ENCODE measurements at regions not wholly inside any gene's neighbourhood (a gene's known extent, or its start where the extent isn't known, plus 50 kb on each side); places are given as distances from the start of the nearest gene placed in this dataset.

DNA sequence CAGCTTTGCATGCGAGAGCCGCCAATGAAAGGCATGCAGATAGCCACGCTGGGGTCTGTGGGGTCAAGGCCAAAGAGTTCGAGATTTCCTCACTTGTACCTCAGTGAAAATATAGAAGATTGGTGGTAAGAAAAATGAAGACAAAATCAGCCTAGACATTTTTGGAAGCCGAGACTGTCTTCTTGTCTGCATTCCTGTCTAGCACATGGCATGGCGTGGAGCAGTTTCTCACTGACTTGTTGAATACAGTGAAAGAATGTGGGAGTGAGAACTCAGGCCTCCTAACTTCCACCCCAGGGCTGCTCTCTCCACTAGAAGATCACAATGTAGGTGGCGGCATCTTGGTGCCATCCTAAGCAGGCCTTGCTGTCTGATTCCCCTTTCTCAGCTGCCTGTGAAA lies 740.8 kb upstream of the HS6ST1 start:
- DNase-seq = no peak

DNA sequence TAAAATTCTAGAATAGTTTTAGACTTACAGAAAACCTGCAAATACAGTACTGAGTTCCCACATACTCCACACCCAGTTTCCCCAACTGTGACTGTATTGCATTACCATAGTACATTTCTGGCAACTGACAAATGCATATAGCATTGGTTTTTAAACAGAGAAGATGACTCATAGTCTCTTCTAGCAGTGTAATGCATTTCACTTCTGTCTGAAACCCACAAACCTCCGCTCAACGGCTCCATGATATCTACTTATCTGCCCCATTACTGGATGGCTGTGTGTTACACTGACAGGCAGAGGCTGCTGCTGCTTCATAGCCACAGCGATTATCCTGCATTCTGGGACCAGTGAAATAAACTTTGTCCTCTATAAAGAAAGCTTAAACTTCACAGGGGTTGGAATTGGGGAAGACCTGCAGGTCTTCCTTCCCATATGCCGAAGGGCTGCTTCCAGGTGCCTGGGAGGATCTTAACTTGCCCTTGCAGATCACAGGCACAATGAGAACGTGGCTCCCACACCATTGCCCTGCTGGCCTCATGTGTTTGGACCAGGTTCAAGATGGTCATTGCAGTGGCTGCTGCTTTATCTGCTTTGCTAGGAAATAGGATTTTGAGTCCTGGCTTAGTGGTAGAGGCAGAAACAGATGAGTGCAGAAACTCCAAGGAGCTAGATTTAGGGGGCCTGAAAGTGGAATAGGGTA lies 742.6 kb upstream of the HS6ST1 start:
- no peak for DNase-seq

DNA sequence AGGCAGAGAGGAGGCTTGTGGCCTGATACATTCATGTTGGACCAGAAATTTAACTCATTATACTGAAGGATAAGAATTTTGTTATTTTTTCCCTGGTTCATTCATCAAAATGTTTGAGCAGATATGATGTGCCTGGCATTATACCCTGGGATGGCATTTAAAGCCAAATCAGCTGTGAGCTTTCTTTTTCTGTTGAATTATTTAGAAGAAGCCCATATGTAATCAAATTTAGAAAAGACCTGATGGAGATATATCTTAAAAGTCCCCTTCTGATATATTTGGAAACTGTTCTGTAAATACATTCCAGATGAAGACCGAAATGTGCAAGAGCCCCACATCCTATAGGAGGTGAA lies 743.1 kb upstream of the HS6ST1 start:
- DNase-seq = no peak

DNA sequence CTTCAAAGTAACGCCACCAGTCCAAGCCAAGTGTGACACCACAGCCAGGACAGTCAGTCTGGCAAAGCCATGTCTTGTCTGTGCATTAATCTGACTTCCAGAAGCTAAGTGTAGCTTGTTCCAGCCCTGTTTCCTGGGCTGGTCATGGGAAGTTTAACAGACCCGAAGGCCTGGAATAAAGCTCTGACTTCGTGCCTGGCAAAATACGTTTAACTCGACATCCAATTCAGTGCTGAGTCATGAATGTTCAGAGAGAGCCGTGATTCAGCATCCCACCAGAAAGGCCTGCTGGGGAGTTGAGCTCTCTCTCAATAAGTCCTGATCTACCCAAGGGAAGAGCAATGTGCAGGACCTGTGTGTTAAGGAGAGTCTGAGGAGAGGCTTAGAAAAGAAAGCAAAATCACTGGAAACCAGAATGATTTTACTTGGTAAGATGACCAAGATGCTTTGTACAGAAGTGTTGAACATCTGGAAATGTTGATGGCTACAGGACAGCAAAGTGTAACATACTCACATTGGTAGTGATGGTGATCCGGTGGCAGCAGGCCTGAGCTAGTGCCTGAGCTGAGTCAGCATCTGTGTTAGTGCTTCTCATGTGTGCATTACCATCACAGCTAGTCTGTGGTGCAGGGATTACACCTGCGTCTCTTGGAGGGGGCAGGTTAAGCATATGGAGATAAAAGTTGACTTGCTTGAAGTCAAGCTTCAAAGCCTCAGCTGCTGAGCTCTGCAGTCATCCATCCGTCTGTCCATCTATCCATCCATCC lies 743.7 kb upstream of the HS6ST1 start:
- no peak for DNase-seq

DNA sequence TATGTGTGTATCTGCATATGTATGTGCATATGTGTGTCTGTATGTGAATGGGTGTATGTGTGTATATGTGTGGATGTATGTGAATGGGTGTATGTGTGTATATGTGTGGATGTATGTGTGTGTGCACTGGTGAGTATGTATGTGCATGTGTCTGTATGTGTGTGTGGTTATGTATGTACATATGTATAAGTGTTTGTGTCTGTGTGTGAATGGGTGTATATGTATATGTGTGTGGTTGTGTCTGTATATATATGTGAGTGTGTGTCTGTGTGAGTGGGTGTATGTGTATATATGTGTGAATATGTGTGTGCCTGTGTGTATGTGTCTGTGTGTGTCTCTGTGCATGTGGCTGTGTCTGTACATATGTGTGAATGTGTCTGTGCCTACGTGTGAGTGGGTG lies 748.4 kb upstream of the HS6ST1 start:
- no peak for DNase-seq

DNA sequence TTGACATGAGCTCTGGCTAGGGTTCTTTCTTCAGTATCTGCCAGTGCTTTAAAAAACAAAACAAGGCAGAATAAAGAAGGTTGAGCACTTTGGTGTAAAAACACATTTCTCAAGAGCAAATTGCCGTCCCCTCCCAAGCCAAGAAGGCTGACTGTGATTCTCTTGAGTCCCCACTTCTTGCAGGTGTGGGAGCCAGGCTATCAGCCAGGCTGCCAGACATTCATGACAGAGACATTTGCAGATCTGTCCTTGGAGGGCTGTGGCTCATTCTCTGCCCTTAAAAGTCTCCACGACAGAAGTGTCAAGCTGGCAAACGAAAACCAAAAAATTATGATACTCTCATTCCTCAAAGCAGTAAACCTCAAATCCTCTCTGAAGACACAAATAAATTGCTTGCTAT lies 749.3 kb upstream of the HS6ST1 start:
- no peak for DNase-seq

DNA sequence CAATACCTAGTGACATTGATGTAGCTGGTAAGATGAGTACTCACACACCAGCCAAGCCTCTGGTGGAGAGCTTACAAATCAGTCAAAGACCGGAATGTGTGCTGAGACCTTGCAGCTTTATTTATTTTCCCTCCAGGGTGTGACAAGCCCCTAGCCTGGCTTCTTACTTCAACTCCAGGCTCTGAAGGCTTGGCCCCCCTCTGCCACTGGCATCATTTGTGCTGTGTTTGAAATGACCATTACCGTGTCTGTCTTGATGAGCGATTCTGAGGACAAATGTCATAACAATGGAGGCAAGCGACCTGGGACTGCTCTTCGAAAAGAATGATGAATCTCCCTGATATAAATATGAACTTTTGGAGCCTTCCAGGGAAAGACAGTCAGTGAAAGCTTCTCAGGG lies 749.9 kb upstream of the HS6ST1 start:
- DNase-seq = no peak

DNA sequence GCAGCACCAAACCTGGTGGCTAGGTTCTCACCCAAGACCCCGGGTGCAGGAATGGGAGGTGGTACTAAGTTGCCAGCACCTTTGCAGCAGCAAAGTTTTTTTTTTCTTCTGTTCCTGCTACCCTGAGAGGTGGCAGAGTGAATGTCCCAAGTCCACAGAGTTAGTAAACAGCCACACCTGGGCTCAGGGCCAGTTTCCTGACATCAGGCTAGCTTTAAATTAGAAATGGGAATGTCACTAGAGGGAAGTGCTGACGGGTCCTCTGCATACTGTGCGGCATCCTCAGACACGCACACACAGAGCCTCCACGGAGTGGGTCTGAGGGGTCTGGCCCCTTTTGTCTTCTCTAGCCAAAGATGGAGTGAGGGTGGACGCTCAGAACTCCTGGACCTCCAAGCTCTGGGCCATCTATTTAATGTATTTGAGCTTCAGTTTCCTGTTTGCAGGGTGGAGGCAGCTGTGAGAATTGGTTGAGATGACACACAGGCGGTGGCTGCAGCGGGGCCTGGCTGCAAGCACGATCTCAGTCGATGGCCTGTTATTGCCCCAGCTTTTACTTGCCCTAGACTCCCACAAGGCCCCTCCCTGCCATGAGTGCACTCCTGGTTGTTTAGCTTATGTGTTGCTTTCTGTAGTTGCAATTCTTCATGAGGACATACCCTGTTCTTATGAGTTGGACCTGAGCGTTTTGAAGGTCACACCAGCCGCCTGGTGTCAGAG lies 751.4 kb upstream of the HS6ST1 start:
- DNase-seq = no peak

DNA sequence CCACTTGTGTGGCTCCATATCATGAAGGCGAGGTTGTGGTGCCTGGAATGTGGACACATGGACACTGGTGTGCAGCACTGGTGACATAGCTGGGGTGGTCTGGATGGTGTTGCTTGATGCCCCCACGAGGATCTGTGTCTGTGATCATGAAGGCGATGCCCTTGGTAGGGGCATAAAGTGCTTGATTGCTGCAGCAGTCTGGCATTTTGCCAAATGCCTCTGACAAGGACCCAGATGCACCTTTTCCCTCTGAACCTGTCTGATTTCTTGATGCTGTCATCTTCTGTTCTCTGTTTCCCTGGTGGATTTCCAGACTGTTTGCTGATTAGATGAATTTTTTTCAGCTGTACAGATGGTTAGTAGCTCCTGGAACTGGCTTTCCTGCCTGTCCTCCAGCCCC lies 752.0 kb upstream of the HS6ST1 start:
- DNase-seq = no peak

DNA sequence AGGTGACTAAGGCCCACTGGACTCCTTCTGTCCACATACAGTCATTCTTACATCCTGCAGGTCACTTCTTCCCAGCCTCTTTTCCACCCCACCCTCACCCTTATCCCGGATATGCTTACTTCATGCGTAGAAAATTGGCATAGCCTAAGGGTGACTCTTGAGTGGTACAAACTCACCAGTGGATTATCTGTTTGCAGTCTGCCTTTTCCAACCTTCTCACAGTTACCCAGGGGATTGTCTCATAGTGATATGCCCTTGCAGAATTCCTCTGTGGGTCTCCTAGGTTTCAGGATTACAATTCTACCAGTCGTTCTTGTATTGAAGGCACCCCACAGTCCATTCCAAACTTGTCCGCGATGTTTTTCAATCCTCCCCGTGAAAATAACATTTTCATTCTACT lies 752.9 kb upstream of the HS6ST1 start:
- DNase-seq = no peak

DNA sequence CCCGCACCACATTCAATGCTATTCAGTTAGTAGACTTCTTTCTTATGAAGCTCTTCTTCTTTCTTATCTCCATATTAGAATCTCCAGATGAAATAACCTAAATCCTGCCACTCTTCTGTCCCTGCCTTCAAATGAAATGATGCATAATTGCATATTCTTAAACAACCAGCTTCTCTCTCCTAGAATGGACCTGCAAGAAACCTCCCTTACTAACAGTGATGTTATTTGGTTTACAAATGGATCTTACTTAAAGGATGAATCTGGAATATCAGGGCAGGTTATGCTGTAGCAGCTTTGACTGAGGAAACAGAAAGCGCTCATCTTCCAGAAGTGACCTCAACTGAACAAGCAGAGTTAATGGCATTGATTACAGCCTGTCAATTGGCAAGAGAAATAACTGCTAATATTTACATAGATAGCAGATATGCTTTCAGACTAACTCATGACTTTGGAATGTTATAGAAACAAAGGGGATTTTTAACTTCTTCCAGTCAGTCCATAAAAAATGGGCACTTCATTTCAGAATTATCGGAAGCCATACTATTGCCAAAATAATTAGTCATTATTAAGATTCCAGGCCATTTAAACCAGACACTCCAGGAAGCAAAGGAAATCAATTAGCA lies 755.7 kb upstream of the HS6ST1 start:
- DNase-seq = no peak

DNA sequence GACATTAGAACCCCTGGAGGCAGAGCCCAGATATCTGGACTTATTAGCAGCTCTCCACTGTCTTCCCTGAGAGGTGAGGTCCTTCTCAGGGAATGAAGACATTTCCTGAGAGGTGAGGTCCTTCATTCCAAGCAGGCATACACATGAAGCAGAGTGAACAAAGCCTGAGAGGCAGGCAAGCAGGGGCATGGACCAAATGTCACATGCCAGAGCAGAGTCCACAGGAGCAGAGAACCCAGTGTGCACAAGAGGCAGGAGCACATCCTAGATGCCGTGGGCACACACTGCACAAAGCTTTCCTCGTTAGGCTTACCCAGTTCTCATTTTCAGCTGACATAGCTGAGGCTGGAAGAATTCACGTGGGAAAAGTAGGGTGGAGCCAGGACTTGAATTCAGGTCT lies 759.9 kb upstream of the HS6ST1 start:
- no peak for DNase-seq

DNA sequence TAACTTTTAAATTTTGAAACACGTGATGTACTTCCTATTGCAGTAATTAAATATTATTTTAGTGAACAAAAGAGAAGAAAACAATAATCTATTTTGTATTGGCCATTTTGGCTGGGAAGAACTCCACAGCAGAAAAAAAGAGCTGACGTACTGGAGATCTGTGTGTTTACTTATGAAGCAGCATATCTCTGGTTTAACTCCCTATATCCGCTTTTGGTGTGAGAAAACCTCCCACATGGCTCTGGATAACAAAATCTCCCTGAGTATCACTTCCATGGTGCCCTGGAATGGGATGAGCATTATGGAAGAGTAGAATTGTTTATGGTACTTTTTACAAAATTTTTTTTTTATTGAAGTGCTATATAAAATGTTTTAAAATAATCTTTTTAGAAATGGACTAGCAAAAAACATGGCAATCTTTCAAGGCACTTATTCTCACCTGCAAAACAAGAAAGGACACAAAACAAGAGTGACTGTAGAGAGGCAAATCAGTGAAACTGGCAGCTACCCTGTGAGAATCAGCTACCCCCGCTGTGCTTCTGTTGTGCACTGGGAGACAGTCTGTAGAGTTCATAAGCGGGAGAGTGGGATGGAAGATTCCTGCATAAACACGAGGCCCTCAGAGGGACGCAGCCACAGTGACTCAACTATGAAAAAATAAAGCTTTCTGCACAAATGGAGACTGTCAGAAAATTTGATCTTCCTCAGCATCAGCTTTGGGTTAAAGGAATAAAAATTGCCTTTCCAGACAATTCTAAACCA lies 762.2 kb upstream of the HS6ST1 start:
- DNase-seq = no peak

DNA sequence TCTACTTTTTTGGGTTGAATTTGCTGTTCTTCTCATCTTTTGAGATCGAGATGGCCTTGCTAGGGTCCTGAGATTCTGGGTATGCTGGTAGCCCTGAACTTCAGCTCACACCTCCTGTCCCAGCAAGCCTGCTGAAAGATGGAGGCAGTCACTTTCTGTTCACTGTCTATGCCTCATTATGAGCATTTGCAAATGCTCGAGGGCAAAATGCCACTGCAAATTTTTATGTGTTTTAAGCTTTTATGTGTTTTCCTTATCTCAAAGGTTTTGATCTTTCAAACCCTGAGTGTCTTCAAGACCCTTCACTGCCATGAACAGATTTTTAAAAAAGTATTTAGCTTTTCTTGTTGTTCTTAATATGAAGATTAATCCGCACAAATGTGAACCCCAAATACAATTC lies 766.7 kb upstream of the HS6ST1 start:
- DNase-seq = no peak

DNA sequence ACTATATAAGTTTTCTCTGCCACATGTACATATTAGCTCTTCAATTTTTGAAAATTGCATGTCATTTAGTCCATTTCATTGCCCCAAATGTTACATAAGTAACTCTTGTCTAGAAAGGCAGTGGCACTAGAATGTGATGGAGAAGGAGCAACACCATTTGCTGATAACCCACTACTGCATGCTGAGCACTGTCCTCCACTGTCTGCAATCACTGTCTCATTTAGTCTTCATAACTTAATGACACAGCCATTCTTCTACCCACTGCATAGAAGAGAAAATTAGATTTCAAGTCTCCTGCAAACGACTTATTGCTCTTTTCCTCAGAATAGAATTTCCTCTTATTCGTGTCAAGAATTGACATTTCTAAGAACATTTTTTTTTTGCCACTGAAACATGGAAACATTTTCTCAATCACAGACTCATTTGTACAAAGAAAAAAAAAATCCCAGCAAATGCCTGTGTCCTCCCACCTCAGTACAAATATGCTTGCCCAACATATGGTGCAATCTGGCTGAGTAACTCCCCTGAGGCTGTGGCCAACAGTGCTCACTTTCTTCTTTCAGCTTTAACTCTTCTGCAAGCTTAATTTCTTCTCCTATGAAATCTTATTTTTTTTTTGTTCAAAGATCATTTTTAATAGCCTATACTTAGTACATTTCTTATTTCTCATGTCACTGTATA lies 768.6 kb upstream of the HS6ST1 start:
- DNase-seq = no peak

DNA sequence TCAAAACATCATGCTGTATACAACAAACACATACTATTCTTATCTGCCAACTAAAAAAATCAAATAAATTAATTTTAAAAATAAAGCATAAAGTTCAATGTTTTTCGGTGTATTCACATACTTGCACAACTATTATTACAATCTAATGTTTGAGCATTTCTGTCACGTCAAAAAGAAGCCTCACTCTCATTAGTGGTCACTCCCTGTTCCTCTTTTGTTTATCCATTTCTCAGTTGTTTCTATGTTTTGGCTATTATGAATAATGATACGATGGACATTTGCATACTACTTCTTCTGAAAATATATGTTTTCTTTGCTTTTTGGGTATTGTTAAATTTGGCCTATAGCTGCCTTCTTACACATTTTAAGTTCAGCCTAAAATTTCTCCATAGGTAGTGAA lies 773.0 kb upstream of the HS6ST1 start:
- DNase-seq = no peak

DNA sequence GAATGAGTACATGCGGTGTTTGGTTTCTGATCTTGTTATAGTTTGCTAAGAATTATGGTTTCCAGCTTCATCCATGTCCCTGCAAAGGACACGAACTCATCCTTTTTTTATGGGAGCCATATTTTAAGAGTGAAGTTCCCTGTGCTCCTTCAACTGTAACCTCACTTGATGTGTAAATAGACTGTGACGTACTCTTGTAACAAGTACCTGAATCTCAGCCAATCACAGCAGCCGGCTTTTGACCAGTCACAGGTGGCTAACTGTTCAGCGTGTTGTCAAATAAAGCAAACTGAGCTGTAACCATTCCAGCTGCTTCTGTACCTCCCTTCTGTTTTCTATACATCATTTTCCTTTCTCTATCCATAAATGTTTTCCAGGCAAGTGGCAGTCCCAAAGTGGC lies 774.3 kb upstream of the HS6ST1 start:
- no peak for DNase-seq

DNA sequence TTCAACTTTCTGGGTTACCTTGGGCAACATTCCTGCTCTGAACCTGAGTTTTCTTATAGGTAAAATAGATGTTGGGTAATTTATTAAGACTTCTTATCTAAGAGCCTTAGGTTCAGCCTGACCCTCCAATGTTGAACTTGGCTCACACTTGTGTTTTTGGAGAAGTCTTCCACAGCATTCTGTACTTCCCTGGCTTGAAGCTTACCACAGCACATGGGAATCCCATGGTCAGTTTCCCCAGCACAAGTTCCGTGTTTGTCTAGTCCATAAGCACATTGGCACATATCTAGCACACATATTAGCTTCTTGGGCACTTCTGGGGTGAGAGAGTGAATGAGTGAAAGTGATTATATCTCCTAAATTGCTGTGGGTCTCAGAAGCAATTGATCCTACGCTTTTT lies 782.5 kb upstream of the HS6ST1 start:
- no peak for DNase-seq

DNA sequence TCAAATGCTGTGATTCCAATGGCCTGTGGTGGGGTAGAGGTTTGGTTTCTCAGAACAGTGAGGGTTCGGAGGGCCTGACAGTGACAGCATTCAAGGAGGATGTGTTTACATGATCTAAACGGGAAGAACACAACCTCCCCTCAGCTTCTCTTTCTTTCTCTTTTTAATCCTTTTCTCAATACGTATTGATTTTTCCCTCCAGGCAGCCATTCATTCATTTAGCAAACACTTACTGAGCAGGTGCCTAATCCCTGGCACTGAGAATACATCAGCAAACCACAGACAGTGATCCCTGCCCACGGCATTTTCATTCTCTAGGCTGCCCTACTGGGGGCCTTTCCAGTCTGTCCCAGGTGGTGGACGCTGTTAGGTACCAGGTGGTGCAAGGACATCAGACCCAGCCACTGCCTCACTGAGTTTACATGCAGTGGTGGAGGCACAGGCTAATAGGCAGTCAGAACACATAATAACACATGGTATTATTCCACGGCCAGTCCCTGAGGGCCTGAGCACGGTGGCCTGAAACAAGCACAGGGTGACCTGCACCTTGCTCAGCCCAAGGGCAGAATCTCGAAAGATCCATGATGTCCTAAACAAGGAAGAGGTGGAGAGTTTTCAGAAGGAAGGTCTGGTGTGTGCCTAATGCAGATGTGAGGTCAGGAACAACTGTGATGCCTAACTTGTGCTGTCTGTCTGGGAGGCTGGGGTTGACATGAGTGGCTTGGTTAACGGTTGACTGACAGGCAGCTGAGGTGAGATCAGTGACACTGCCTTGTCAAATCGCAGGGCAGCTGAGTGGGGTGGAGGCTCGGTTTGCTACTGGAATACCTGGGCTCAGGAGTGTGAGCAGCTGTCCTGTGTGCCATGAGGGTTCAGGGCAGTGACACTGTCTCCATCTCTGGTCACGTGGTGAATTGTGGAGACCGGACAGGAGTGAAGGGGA lies 785.5 kb upstream of the HS6ST1 start:
- DNase-seq = peak; percentile 20

DNA sequence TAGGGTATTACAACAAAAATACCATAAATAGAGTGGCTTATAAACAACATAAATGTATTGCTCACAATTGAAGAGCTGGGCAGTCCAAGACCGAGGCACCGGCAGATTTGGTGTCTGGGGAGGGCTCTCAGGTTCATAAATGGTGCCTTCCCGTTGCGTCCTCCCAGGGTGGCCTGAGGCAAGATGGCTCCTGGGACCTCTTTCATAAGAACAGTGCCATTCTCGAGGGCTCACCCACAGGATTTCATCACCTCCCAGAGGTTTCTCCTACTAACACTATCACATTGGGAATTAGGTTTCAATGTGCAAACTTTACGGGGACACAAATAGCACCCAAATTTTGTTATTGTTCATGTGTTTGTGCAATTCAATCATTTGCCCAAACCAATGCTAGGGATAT lies 793.5 kb upstream of the HS6ST1 start:
- DNase-seq = no peak

DNA sequence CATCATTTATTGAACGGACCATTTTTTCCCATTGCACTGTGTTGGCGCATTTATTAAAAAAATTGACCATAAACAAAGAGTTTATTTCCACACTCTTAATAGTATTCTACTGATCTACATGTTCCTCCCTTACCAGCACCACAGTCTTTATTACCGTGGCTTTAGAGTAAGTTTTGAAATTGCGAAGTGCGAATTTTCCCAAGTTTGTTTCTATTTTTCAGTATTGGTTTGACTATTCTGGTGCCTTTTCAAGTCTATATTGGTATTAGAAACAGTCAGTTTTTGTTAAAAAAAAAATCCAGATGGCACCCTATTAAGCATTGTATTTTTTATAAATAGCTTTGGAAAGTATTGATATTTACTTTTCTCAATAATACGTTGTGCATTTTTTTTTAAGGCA lies 795.1 kb upstream of the HS6ST1 start:
- no peak for DNase-seq
